Epithelial cell of proximal tubule (primary cell): ENCODE measurements at regions not wholly inside any gene's neighbourhood (a gene's known extent, or its start where the extent isn't known, plus 50 kb on each side); places are given as distances from the start of the nearest gene placed in this dataset.

Source experiments
- DNase-seq: peaks from one replicate; pipeline ENCODE4 v3.0.0-alpha.2; 2011; ENCODE audit warnings: low read depth
- H3K4me3 ChIP-seq: 2 replicates; pipeline ENCODE4 v1.5.1; 2011; ENCODE audit warnings: low read depth, mild to moderate bottlenecking, low read length
- TF ChIP-seq, protein P1 (sequence below): conservative IDR thresholded peaks from 2 replicates; pipeline ENCODE4 v1.5.1; 2012; ENCODE audit warnings: low read depth, mild to moderate bottlenecking, low read length

DNA sequence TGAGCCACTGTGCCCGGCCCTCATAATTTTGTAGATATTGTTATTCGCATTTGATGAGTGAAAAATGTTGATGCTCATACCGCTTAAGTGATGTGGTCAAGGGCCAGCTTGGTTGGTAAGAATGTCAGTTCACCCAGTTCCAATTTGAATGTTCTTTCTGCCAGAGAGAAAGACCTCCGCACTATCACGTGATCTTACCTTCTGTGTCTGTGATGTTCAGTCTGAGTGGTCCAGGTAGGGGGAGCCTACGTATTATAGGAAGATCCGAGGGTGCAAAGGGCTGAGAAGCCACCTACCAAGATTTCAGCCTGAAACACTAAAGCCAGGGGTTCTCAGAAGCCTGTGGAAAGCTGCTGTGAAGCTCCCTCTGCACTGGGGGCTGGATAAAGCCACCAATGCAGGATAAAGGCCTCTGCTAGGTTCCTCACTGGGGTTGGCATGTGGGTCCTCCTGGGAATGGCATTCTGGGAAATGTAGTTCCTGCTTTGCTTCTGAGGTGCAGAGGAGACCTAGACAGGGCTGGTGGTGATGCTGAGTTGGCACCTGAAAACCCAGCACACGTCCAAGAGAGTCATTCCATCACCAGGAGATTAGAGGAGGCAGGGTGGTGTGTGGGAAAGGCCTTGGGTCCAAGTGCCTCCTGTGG lies 64.7 kb upstream of the AOAH start:
- TF ChIP-seq, protein P1, sequence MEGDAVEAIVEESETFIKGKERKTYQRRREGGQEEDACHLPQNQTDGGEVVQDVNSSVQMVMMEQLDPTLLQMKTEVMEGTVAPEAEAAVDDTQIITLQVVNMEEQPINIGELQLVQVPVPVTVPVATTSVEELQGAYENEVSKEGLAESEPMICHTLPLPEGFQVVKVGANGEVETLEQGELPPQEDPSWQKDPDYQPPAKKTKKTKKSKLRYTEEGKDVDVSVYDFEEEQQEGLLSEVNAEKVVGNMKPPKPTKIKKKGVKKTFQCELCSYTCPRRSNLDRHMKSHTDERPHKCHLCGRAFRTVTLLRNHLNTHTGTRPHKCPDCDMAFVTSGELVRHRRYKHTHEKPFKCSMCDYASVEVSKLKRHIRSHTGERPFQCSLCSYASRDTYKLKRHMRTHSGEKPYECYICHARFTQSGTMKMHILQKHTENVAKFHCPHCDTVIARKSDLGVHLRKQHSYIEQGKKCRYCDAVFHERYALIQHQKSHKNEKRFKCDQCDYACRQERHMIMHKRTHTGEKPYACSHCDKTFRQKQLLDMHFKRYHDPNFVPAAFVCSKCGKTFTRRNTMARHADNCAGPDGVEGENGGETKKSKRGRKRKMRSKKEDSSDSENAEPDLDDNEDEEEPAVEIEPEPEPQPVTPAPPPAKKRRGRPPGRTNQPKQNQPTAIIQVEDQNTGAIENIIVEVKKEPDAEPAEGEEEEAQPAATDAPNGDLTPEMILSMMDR: no peak
- DNase-seq: no peak
- H3K4me3 ChIP-seq: no peak overlapping the region

DNA sequence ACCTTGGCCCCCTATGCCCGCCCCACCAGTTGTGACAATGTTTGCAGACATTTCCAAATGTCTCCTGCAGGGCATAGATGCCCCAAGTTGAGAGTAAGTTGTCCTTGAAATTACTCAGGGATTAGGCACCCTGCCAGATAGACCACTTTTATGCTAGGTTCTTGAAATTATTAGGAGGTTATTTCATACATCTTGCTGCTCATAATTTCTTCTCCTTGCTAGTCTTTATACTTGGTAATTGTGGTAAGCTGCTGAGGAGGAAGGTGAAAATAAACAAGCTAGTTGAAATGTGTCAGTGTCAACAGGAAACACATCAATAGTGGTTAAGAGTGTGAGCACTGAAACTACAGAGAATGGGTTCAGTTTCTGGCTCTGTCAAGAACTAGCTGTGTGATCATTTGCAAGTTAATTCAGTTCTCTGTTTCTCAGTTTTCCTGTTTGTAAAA lies 63.7 kb upstream of the AOAH start:
- DNase-seq: no peak
- TF ChIP-seq, protein P1: no peak
- no peak overlapping the region for H3K4me3 ChIP-seq

DNA sequence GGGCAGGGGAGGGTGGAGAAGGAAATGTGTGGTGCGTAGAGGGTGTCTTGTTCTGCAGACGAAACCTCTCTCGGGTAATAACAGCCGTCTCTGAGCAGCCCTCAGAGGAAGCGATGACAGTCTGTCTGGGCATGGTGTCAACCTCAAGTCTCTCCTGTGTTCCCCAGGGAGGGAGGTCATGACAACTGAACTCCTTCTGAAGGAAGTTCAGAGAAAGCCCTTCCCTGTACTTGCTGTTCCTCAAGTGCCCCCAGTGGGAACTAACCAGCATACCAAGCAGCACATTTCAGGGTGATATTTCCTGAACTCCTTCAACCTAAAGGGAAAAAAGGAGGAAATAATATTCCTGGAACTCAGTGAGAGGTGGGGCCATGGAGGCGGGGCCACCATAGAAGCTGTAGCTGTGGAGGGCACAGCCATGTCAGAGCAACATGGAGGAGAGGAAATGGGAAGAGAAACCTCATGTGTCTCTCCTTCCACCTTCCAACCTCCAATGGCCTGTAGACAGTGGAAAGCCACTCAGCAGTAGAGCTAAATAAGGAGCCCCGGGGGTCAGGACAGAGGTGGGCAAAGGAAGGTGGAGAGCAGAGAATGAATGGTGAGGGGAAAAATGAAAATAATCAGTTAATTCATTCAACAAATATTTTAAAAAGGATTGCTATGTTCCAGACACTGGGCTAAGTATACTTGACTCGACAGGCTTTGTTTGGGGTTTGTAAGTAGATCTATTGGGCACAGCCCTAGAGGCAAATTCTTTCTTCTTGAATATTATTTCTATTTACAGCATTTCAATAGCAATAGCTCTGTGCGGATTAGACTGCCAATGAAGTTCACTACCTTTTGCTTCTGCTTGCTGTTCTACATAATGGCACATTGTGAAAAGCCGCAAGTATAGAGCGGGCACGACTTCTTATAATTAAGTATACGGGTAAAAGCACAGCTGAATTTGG lies 61.0 kb upstream of the AOAH start:
- no peak for DNase-seq
- no peak overlapping the region for H3K4me3 ChIP-seq
- TF ChIP-seq, protein P1: no peak

DNA sequence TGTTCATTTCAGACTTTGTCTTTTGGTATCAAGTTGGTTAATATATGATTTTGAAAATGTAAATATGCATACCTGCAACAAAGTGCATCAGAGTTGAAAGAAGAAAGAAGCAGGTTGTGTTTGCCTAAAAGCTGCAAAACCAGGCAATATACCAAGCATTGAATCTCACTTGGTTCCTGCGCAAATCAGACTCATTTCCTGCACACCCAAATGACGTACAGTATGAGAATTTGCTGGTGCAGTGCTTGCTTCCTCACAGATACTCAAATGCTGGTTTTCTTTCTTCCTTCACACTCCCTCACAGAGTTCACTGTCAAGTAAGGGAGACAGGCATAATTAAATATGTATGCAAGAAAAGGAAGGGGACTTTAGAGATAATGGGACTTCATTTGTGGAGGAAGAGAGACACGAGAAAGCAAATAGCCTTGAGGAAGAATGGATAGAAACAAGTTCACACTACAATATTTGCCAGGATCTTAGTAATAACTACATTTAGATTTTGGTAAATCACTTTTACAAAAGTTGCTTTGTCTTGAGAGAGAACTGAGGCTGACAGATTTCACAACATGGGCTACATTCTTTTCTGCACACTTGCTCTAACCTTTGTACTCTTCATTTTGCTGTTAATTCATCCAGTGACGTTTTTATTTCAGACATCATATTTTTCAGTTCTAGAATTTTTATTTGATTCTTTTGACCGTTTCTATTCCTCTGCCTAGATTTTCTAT lies 56.9 kb upstream of the AOAH start:
- H3K4me3 ChIP-seq: no peak overlapping the region
- DNase-seq: no peak
- TF ChIP-seq, protein P1: no peak

DNA sequence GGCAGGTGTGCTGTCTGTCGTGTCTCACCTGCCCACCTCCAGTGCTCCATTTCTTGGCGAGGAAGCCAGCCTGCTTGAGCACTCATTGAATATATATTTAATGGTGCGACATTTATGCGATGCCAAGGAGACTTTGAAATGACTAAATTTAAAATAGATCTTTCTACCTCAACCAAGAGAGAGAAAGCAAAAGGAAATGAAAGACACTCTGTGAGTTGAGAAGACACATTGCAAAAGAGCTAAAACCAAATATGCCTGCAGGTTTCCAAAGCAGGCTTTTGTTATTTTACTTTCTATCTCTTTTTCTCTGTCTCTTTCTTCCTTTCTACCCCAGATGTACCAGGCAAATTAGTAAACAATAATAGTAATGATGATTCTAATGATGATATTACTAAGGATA lies 53.6 kb upstream of the AOAH start:
- TF ChIP-seq, protein P1: no peak
- DNase-seq: no peak
- no peak overlapping the region for H3K4me3 ChIP-seq

DNA sequence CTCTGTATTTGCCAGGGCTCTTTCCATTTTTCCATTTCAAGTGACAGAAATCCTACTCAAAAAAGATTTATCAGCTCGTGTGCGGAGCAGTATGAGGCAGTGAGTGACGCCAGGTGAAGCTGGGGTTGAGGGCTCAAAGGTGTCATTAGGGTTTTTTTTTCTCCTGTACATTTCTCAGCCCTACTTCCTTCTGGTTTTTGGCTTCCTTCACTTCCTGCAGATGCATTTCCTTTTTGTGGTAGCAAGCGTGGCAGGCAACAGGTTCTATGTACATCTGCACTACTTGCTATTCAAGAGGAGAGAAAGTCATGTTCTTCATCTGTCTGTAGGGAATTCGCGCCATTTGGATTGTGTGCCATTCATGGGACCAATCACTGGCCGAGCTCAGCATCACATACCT lies 52.8 kb upstream of the AOAH start:
- no peak for DNase-seq
- TF ChIP-seq, protein P1: no peak
- H3K4me3 ChIP-seq: no peak overlapping the region
